Esophagus squamous epithelium (tissue), 4 donors: ENCODE measurements at regions not wholly inside any gene's neighbourhood (a gene's known extent, or its start where the extent isn't known, plus 50 kb on each side); places are given as distances from the start of the nearest gene placed in this dataset.

Experiments
- CTCF ChIP-seq, 6 experiments: fragments of 450-650 bp in 4 of 6; fragments of 200-600 bp in 2 of 6; sonication (generic) in 2 of 6; IDR thresholded peaks; one replicate each; pipeline ENCODE4 v1.5.1; 2016 to 2019; ENCODE audit warnings: antibody characterized with exemption in 6 of 6, mild to moderate bottlenecking in 4 of 6, moderate library complexity in 4 of 6
- POLR2A ChIP-seq, 4 donors: fragments of 450-650 bp; IDR thresholded peaks; one replicate each; pipeline ENCODE4 v1.6.1; 2017; ENCODE audit warnings: antibody characterized with exemption in 4 of 4, mild to moderate bottlenecking in 4 of 4, moderate library complexity in 3 of 4

GRCh38 chr3:110568246-110568645 is 503.4 kb upstream of the NECTIN3 start:
- TF ChIP-seq CTCF (IDR thresholded peaks at IDR 0.05) (no peak), POLR2A (IDR thresholded peaks at IDR 0.05) (no peak)
